Astrocyte (in vitro differentiated cells and primary cell): ENCODE measurements at regions not wholly inside any gene's neighbourhood (a gene's known extent, or its start where the extent isn't known, plus 50 kb on each side); places are given as distances from the start of the nearest gene placed in this dataset.

Experiments
- DNase-seq: peaks from one replicate; pipeline ENCODE4 v3.0.0-alpha.2; 2010; ENCODE audit warnings: low read depth
- FAIRE-seq: peaks from 2 replicates; lab custom pipeline; 2011; peaks lifted over from hg19 to GRCh38; lab: Jason Lieb, UNC
- H2AFZ ChIP-seq: 2 replicates; pipeline ENCODE4 v1.6.0; 2012; ENCODE audit warnings: low read depth, low read length, inconsistent platforms
- H3K27ac ChIP-seq: 2 replicates; pipeline ENCODE4 v1.5.1; 2011; ENCODE audit warnings: low read depth, low read length, inconsistent platforms
- H3K27me3 ChIP-seq: 2 replicates; pipeline ENCODE4 v1.6.0; 2011; ENCODE audit warnings: low read length, inconsistent platforms; ENCODE audit not compliant: insufficient read depth
- H3K36me3 ChIP-seq: 2 replicates; pipeline ENCODE4 v1.5.1; 2011; ENCODE audit warnings: low read length, inconsistent platforms; ENCODE audit not compliant: insufficient read depth
- H3K4me1 ChIP-seq: 2 replicates; pipeline ENCODE4 v1.5.1; 2011; ENCODE audit warnings: low read length, inconsistent platforms; ENCODE audit not compliant: insufficient read depth
- H3K4me2 ChIP-seq: 2 replicates; pipeline ENCODE4 v1.6.0; 2012; ENCODE audit warnings: low read length, inconsistent platforms
- H3K4me3 ChIP-seq: 2 replicates; pipeline ENCODE4 v1.5.1; 2011; ENCODE audit warnings: low read depth, mild to moderate bottlenecking, low read length, inconsistent platforms; ENCODE audit not compliant: insufficient read depth
- H3K79me2 ChIP-seq: 2 replicates; pipeline ENCODE4 v1.6.0; 2012; ENCODE audit warnings: mild to moderate bottlenecking, low read length, inconsistent platforms; ENCODE audit not compliant: insufficient read depth
- H3K9ac ChIP-seq: 2 replicates; pipeline ENCODE4 v1.6.0; 2012; ENCODE audit warnings: mild to moderate bottlenecking, low read length, inconsistent platforms
- H3K9me3 ChIP-seq: 2 replicates; pipeline ENCODE4 v1.5.1; 2012; ENCODE audit warnings: low read depth, mild to moderate bottlenecking, low read length, inconsistent platforms; ENCODE audit not compliant: insufficient read depth
- H4K20me1 ChIP-seq: 2 replicates; pipeline ENCODE4 v1.6.0; 2012; ENCODE audit warnings: low read length, inconsistent platforms; ENCODE audit not compliant: insufficient read depth
- H3K27ac Mint-ChIP-seq: one replicate; pipeline ENCODE4 v1.8.0; 2021; ENCODE audit warnings: mild to moderate bottlenecking, mixed read lengths; ENCODE audit not compliant: unreplicated experiment
- H3K27me3 Mint-ChIP-seq: one replicate; pipeline ENCODE4 v1.8.0; 2021; ENCODE audit warnings: low read depth, mixed read lengths; ENCODE audit not compliant: unreplicated experiment
- H3K36me3 Mint-ChIP-seq: one replicate; pipeline ENCODE4 v1.8.0; 2021; ENCODE audit warnings: low read depth, mixed read lengths; ENCODE audit not compliant: unreplicated experiment
- H3K4me1 Mint-ChIP-seq: one replicate; pipeline ENCODE4 v1.8.0; 2021; ENCODE audit warnings: low read depth, mixed read lengths; ENCODE audit not compliant: unreplicated experiment
- H3K4me3 Mint-ChIP-seq: one replicate; pipeline ENCODE4 v1.8.0; 2021; ENCODE audit warnings: mild to moderate bottlenecking, moderate library complexity, mixed read lengths; ENCODE audit not compliant: unreplicated experiment
- H3K9me3 Mint-ChIP-seq: one replicate; pipeline ENCODE4 v1.8.0; 2021; ENCODE audit warnings: mild to moderate bottlenecking, mixed read lengths; ENCODE audit not compliant: unreplicated experiment
- EZH2 ChIP-seq: IDR thresholded peaks from 2 replicates; pipeline ENCODE4 v1.6.1; 2012; ENCODE audit warnings: mild to moderate bottlenecking, low read length, inconsistent platforms; ENCODE audit not compliant: insufficient read depth
- TF ChIP-seq, protein P1 (sequence below): IDR thresholded peaks from 2 replicates; pipeline ENCODE4 v1.5.1; 2011; ENCODE audit warnings: low read depth, mild to moderate bottlenecking, inconsistent platforms, low read length, moderate library complexity; ENCODE audit not compliant: insufficient read depth

DNA sequence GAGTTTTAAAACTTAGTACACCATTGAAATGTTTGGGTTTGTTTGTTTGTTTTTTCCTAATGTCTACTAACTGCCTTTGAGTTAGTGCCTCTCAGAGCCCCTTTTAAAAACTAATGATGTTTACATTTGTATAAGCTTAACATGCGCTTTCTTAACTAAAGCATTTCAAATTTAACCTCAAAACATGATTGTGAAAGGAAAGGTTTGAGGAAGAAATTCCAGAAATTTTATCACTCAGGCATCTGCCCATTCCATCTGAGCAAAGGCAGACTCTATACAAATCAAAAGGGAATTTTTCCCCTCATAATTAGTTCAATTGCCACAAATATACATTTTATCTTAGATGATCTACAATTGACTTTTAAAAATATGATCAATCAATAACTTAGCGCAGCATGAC, 230.7 kb upstream of the CAND1 start:
- peaks cover 24% of the 10 kb centered on the region for H3K4me1 Mint-ChIP-seq
- Histone ChIP-seq H3K79me2 (no peaks in the 10 kb centered on the region), H3K27ac (no peak overlapping the region), H3K4me1 (peaks cover 5% of the 10 kb centered on the region), H3K36me3 (no peaks in the 10 kb centered on the region), H4K20me1 (no peaks in the 10 kb centered on the region), H3K9me3 (no peaks in the 10 kb centered on the region), H3K9ac (no peak overlapping the region), H3K4me3 (no peak overlapping the region), H2AFZ (no peak overlapping the region), H3K4me2 (no peak overlapping the region), H3K27me3 (no peaks in the 10 kb centered on the region)
- DNase-seq, result no peak
- peaks cover 2% of the 10 kb centered on the region for H3K36me3 Mint-ChIP-seq
- peak overlapping the region; percentile 19 for H3K27ac Mint-ChIP-seq
- peaks cover 7% of the 10 kb centered on the region for H3K9me3 Mint-ChIP-seq
- H3K4me3 Mint-ChIP-seq, result no peak overlapping the region
- TF ChIP-seq, protein P1, sequence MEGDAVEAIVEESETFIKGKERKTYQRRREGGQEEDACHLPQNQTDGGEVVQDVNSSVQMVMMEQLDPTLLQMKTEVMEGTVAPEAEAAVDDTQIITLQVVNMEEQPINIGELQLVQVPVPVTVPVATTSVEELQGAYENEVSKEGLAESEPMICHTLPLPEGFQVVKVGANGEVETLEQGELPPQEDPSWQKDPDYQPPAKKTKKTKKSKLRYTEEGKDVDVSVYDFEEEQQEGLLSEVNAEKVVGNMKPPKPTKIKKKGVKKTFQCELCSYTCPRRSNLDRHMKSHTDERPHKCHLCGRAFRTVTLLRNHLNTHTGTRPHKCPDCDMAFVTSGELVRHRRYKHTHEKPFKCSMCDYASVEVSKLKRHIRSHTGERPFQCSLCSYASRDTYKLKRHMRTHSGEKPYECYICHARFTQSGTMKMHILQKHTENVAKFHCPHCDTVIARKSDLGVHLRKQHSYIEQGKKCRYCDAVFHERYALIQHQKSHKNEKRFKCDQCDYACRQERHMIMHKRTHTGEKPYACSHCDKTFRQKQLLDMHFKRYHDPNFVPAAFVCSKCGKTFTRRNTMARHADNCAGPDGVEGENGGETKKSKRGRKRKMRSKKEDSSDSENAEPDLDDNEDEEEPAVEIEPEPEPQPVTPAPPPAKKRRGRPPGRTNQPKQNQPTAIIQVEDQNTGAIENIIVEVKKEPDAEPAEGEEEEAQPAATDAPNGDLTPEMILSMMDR, result no peak
- TF ChIP-seq EZH2, result no peak
- no peaks in the 10 kb centered on the region for H3K27me3 Mint-ChIP-seq
- FAIRE-seq, result no peak

DNA sequence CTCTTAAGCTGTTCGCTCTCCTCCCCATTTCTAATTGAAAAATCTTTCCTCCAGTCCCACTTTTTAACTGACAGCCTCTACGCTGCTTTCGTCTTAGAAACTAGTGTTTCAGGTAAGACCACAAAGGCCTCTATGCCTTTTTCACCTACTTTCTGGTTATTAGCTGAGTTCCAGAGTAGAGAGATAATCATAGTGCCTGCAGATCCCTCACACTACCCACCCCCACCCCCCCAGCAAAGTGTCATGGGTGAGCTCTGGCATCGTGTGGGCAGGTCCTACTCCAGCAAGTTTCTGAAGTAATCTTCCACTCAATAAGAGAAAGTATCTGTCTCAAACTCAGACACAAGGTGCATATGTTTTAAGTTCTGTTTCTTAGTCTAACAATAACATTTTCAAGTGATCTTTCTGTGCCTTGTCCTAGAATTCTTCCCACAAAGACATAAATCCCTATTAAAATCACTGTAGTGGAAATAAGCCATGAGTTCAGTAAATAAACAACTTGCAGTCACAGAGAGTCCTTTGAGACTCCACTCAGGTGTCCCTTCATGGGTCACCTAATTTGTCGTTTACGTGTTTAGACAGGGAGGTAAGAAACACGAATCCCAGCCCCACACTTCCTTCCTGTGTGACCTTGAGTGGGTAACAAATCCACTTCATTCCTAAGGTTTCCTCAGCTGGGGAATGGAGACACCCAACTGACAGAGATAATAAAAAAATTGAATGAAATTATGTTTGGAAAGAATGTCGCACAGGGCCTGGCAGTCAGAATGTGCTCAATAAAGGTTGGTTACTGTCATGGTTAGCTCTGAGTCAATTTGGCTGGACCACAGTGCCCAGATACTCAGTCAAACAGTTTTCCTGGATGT, 228.9 kb upstream of the CAND1 start:
- Histone ChIP-seq H4K20me1 (no peaks in the 10 kb centered on the region), H3K9ac (no peak overlapping the region), H3K36me3 (no peaks in the 10 kb centered on the region), H3K4me2 (no peak overlapping the region), H2AFZ (no peak overlapping the region), H3K79me2 (no peaks in the 10 kb centered on the region), H3K27me3 (no peaks in the 10 kb centered on the region), H3K9me3 (no peaks in the 10 kb centered on the region), H3K4me3 (no peak overlapping the region), H3K27ac (no peak overlapping the region), H3K4me1 (no peaks in the 10 kb centered on the region)
- no peak overlapping the region for H3K4me3 Mint-ChIP-seq
- H3K27me3 Mint-ChIP-seq, result no peaks in the 10 kb centered on the region
- H3K27ac Mint-ChIP-seq, result no peak overlapping the region
- FAIRE-seq, result no peak
- no peak for DNase-seq
- no peak for TF ChIP-seq EZH2
- TF ChIP-seq, protein P1, result no peak
- no peaks in the 10 kb centered on the region for H3K9me3 Mint-ChIP-seq
- H3K36me3 Mint-ChIP-seq, result peaks cover 2% of the 10 kb centered on the region
- H3K4me1 Mint-ChIP-seq, result peaks cover 33% of the 10 kb centered on the region

DNA sequence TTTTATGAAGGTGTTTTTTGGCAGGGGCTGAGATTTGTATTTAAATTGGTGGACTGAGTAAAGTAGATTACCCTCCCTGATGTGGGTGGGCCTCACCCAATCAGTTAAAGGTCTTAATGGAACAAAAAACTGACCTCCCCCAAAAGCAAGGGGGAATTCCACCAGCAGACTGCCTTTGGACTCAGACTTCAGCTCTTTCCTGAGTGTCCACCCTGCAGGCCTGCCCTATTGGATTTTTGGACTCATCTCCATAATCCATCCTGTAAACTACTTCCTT, 228.4 kb upstream of the CAND1 start:
- Mint-ChIP-seq H3K4me1 (peaks cover 33% of the 10 kb centered on the region), H3K36me3 (no peaks in the 10 kb centered on the region), H3K4me3 (no peak overlapping the region), H3K27me3 (no peaks in the 10 kb centered on the region), H3K27ac (no peak overlapping the region), H3K9me3 (no peaks in the 10 kb centered on the region)
- Histone ChIP-seq H3K9ac (no peak overlapping the region), H3K27me3 (no peaks in the 10 kb centered on the region), H3K4me2 (no peak overlapping the region), H3K4me3 (no peak overlapping the region), H2AFZ (no peak overlapping the region), H3K27ac (no peak overlapping the region), H3K4me1 (no peaks in the 10 kb centered on the region), H3K36me3 (no peaks in the 10 kb centered on the region), H4K20me1 (no peaks in the 10 kb centered on the region), H3K79me2 (no peaks in the 10 kb centered on the region), H3K9me3 (no peaks in the 10 kb centered on the region)
- DNase-seq, result no peak
- FAIRE-seq, result no peak
- TF ChIP-seq EZH2, result no peak
